Neuronal stem cell (in vitro differentiated cells): ENCODE measurements at regions not wholly inside any gene's neighbourhood (a gene's known extent, or its start where the extent isn't known, plus 50 kb on each side); places are given as distances from the start of the nearest gene placed in this dataset.

Experiments
- DNase-seq: peaks from one replicate; pipeline ENCODE4 v3.0.0-alpha.2; 2013; ENCODE audit warnings: low spot score
- H2AFZ ChIP-seq: one replicate; pipeline ENCODE4 v1.6.1; 2013; ENCODE audit warnings: mild to moderate bottlenecking, low read length, inconsistent platforms
- H2AK5ac ChIP-seq: 2 replicates; pipeline ENCODE4 v1.6.1; 2013; ENCODE audit warnings: low read depth, mild to moderate bottlenecking, inconsistent platforms, low read length, moderate library complexity, mixed read lengths
- H2BK120ac ChIP-seq: 2 replicates; pipeline ENCODE4 v1.6.1; 2013; ENCODE audit warnings: low read depth, mild to moderate bottlenecking, inconsistent platforms, low read length, moderate library complexity, mixed read lengths
- H2BK12ac ChIP-seq: one replicate; pipeline ENCODE4 v1.6.1; 2013; ENCODE audit warnings: low read length, inconsistent platforms
- H2BK15ac ChIP-seq: 2 replicates; pipeline ENCODE4 v1.6.1; 2013; ENCODE audit warnings: mild to moderate bottlenecking, low read length, inconsistent platforms, mixed read lengths
- H2BK5ac ChIP-seq: one replicate; pipeline ENCODE4 v1.6.1; 2013; ENCODE audit warnings: inconsistent platforms, mild to moderate bottlenecking, low read length, moderate library complexity
- H3K14ac ChIP-seq: one replicate; pipeline ENCODE4 v1.6.1; 2013; ENCODE audit warnings: low read length, inconsistent platforms
- H3K18ac ChIP-seq: 2 replicates; pipeline ENCODE4 v1.6.1; 2013; ENCODE audit warnings: low read length, inconsistent platforms
- H3K23ac ChIP-seq: 2 replicates; pipeline ENCODE4 v1.6.1; 2013; ENCODE audit warnings: low read depth, mild to moderate bottlenecking, mixed read lengths, low read length, inconsistent platforms; ENCODE audit not compliant: poor library complexity
- H3K27ac ChIP-seq: replicated peaks from 3 replicates; pipeline ENCODE4 v1.5.1; 2013; ENCODE audit warnings: low read length, inconsistent platforms
- H3K27me3 ChIP-seq, 3 experiments: 2 replicates each; pipeline ENCODE4 v1.6.1; 2013; ENCODE audit warnings: low read length in 3 of 3, mild to moderate bottlenecking in 2 of 3, inconsistent platforms in 1 of 3, low read depth in 1 of 3, mixed read lengths in 1 of 3, moderate library complexity in 1 of 3; ENCODE audit not compliant: control insufficient read depth in 3 of 3, insufficient read depth in 3 of 3
- H3K36me3 ChIP-seq, 2 donors: replicated peaks in 1 of 2; 2 replicates each; pipeline ENCODE4 v1.6.1; 2013; ENCODE audit warnings: low read length in 2 of 2; ENCODE audit not compliant: control insufficient read depth in 2 of 2, insufficient read depth in 2 of 2
- H3K4ac ChIP-seq: 2 replicates; pipeline ENCODE4 v1.6.1; 2013; ENCODE audit warnings: inconsistent platforms, mild to moderate bottlenecking, low read length, moderate library complexity
- H3K4me1 ChIP-seq, 2 donors: 1 replicate in 1 of 2; 2 replicates in 1 of 2; pipeline ENCODE4 v1.6.1; 2013; ENCODE audit warnings: low read length in 2 of 2, low read depth in 1 of 2; ENCODE audit not compliant: control insufficient read depth in 2 of 2, insufficient read depth in 1 of 2
- H3K4me2 ChIP-seq: one replicate; pipeline ENCODE4 v1.6.1; 2013; ENCODE audit warnings: mild to moderate bottlenecking, low read length, inconsistent platforms; ENCODE audit not compliant: insufficient read depth, poor library complexity, severe bottlenecking
- H3K4me3 ChIP-seq, 2 donors: 2 replicates each; pipeline ENCODE4 v1.5.1; 2013; ENCODE audit warnings: low read length in 2 of 2, mild to moderate bottlenecking in 2 of 2, inconsistent platforms in 1 of 2, moderate library complexity in 1 of 2
- H3K79me1 ChIP-seq: one replicate; pipeline ENCODE4 v1.6.1; 2013; ENCODE audit warnings: low read depth, mild to moderate bottlenecking, inconsistent platforms, low read length, moderate library complexity
- H3K9ac ChIP-seq: one replicate; pipeline ENCODE4 v1.6.1; 2013; ENCODE audit warnings: mild to moderate bottlenecking, low read depth, low read length, inconsistent platforms; ENCODE audit not compliant: poor library complexity
- H3K9me3 ChIP-seq, 2 donors: replicated peaks in 1 of 2; 2 replicates each; pipeline versions ENCODE3 to v1.6.1; 2013; ENCODE audit warnings: low read length in 2 of 2, mild to moderate bottlenecking in 2 of 2, inconsistent platforms in 1 of 2, low read depth in 1 of 2, mixed read lengths in 1 of 2, moderate library complexity in 1 of 2; ENCODE audit not compliant: control insufficient read depth in 2 of 2, insufficient read depth in 1 of 2
- H4K8ac ChIP-seq: one replicate; pipeline ENCODE4 v1.6.1; 2013; ENCODE audit warnings: low read depth, mild to moderate bottlenecking, inconsistent platforms, low read length, moderate library complexity
- H4K91ac ChIP-seq: one replicate; pipeline ENCODE4 v1.6.1; 2013; ENCODE audit warnings: low read length, low read depth, mild to moderate bottlenecking, inconsistent platforms; ENCODE audit not compliant: poor library complexity
- WGBS, 2 donors: extraction: QIAGEN DNeasy Blood & Tissue Kit; methylation state at CpG; one replicate each; pipeline ENCODE4 v1.1.7; 2013; ENCODE audit warnings: missing lambda C conversion rate in 2 of 2, mixed read lengths in 1 of 2; ENCODE audit not compliant: insufficient read length in 2 of 2, insufficient replicate concordance in 1 of 2; ENCODE audit errors: extremely low coverage in 2 of 2; 5-methylcytosine and 5-hydroxymethylcytosine counted together

DNA sequence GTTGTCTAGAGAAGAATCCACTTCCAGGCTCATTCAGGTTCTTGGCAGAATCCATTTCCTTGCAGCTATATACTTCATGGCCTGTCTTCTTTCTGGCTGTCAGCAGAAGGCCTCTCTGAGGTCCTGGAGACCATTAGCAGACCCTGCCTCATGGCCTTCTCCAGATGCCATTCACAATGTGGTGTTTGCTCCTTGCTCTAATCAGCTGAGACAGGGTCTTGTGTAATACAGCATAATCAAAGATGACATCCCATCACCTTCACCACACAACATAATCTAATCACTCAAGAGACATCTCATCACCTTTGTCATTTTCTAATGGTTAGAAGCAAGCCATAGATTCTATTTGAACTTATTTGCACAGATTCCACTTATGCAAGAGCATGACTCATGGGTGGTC is 403.9 kb upstream of the LRRC7 start:
- no peak overlapping the region for H4K91ac ChIP-seq
- H3K36me3 ChIP-seq = no peaks in the 10 kb centered on the region
- no peaks in the 10 kb centered on the region for H3K9me3 ChIP-seq
- H2BK5ac ChIP-seq = no peak overlapping the region
- no peak for DNase-seq
- H3K4me3 ChIP-seq = no peak overlapping the region
- no peak overlapping the region for H2AFZ ChIP-seq
- H3K18ac ChIP-seq = no peak overlapping the region
- H3K23ac ChIP-seq = no peak overlapping the region
- H2BK120ac ChIP-seq = no peak overlapping the region
- no peak overlapping the region for H3K9ac ChIP-seq
- H3K4ac ChIP-seq = no peak overlapping the region
- H3K14ac ChIP-seq = no peak overlapping the region
- H3K4me1 ChIP-seq = no peaks in the 10 kb centered on the region
- no peak overlapping the region for H4K8ac ChIP-seq
- H2BK12ac ChIP-seq = no peak overlapping the region
- no peak overlapping the region for H3K4me2 ChIP-seq
- no peak overlapping the region for H2BK15ac ChIP-seq
- H2AK5ac ChIP-seq = no peak overlapping the region
- H3K27me3 ChIP-seq = no peaks in the 10 kb centered on the region
- no peak overlapping the region for H3K27ac ChIP-seq
- H3K79me1 ChIP-seq = no peaks in the 10 kb centered on the region

- Histone ChIP-seq H3K4me3 (no peak overlapping the region), H3K4me2 (no peak overlapping the region), H4K91ac (no peak overlapping the region), H3K9ac (no peak overlapping the region), H3K4me1 (no peaks in the 10 kb centered on the region), H3K27ac (no peak overlapping the region), H3K4ac (no peak overlapping the region), H3K23ac (no peak overlapping the region), H2BK15ac (no peak overlapping the region), H3K14ac (no peak overlapping the region), H3K27me3 (no peaks in the 10 kb centered on the region), H3K79me1 (no peaks in the 10 kb centered on the region), H2AFZ (no peak overlapping the region), H2BK5ac (no peak overlapping the region), H4K8ac (no peak overlapping the region), H3K18ac (no peak overlapping the region), H3K36me3 (no peaks in the 10 kb centered on the region), H2BK120ac (no peak overlapping the region), H2BK12ac (no peak overlapping the region), H2AK5ac (no peak overlapping the region), H3K9me3 (peaks cover 0 to 2% of the 10 kb centered on the region in 2 donors)
- no peak for DNase-seq
- whole genome bisulfite sequencing, 2 donors = no CpG with 5 or more reads among the region's 3 CpGs
Measured at GRCh38 chr1:69167876-69168275, 399.8 kb upstream of the LRRC7 start.

- no peak overlapping the region for H3K4me3 ChIP-seq
- no peak overlapping the region for H2AK5ac ChIP-seq
- H2BK15ac ChIP-seq = no peak overlapping the region
- no peaks in the 10 kb centered on the region for H3K36me3 ChIP-seq
- peaks cover 0 to 2% of the 10 kb centered on the region in 2 donors for H3K9me3 ChIP-seq
- no peak overlapping the region for H3K4ac ChIP-seq
- no peaks in the 10 kb centered on the region for H3K79me1 ChIP-seq
- H2BK120ac ChIP-seq = no peak overlapping the region
- H2BK5ac ChIP-seq = no peak overlapping the region
- no peak overlapping the region for H3K27ac ChIP-seq
- no peak overlapping the region for H3K14ac ChIP-seq
- H3K18ac ChIP-seq = no peak overlapping the region
- H3K27me3 ChIP-seq = no peaks in the 10 kb centered on the region
- H3K4me2 ChIP-seq = no peak overlapping the region
- H2AFZ ChIP-seq = no peak overlapping the region
- no peak overlapping the region for H4K8ac ChIP-seq
- no peak overlapping the region for H3K9ac ChIP-seq
- no peak for DNase-seq
- H4K91ac ChIP-seq = no peak overlapping the region
- no peaks in the 10 kb centered on the region for H3K4me1 ChIP-seq
- no peak overlapping the region for H2BK12ac ChIP-seq
- H3K23ac ChIP-seq = no peak overlapping the region
Measured at GRCh38 chr1:69171248-69171647, 396.5 kb upstream of the LRRC7 start.

GRCh38 chr1:69172003-69173000 is 395.4 kb upstream of the LRRC7 start:
- no peak overlapping the region for H3K18ac ChIP-seq
- no peak overlapping the region for H3K27ac ChIP-seq
- H3K4ac ChIP-seq = no peak overlapping the region
- H2BK12ac ChIP-seq = no peak overlapping the region
- H2BK15ac ChIP-seq = no peak overlapping the region
- H3K23ac ChIP-seq = no peak overlapping the region
- no peak overlapping the region for H3K14ac ChIP-seq
- no CpG with 5 or more reads among the region's 7 CpGs for whole genome bisulfite sequencing, 2 donors
- H4K8ac ChIP-seq = no peak overlapping the region
- DNase-seq = no peak
- H2AK5ac ChIP-seq = no peak overlapping the region
- H3K36me3 ChIP-seq = no peaks in the 10 kb centered on the region
- peaks cover 0 to 2% of the 10 kb centered on the region in 2 donors for H3K9me3 ChIP-seq
- H3K9ac ChIP-seq = no peak overlapping the region
- no peak overlapping the region for H2BK120ac ChIP-seq
- no peak overlapping the region for H3K4me3 ChIP-seq
- no peaks in the 10 kb centered on the region for H3K4me1 ChIP-seq
- no peak overlapping the region for H2BK5ac ChIP-seq
- no peak overlapping the region for H4K91ac ChIP-seq
- H3K79me1 ChIP-seq = no peaks in the 10 kb centered on the region
- H3K4me2 ChIP-seq = no peak overlapping the region
- no peak overlapping the region for H2AFZ ChIP-seq
- no peaks in the 10 kb centered on the region for H3K27me3 ChIP-seq
